SK-N-SH (cell line): ENCODE measurements at regions not wholly inside any gene's neighbourhood (a gene's known extent, or its start where the extent isn't known, plus 50 kb on each side); places are given as distances from the start of the nearest gene placed in this dataset.

Experiments
- CTCF ChIA-PET: fragments of 300-600, 350-600 bp; formaldehyde crosslinking; extraction: SDS; loops from one replicate; lab custom pipeline; 2021; lab: Yijun Ruan, JAX
- POLR2A ChIA-PET: fragments of 350-600 bp; sonication (Branson Sonifier 250); formaldehyde crosslinking; extraction: SDS; loops from one replicate; lab custom pipeline; 2020; ENCODE audit warnings: antibody characterized with exemption, inconsistent platforms; lab: Yijun Ruan, JAX
- DNase-seq: peaks from one replicate; pipeline ENCODE4 v3.0.0; 2012
- H2AFZ ChIP-seq: fragments of 200-600 bp; sonication (generic); 2 replicates; pipeline ENCODE4 v1.8.1; 2016; ENCODE audit warnings: antibody characterized with exemption, mild to moderate bottlenecking, low read depth
- H3F3A ChIP-seq: fragments of 200-600 bp; sonication (generic); replicated peaks from 2 replicates; pipeline ENCODE3; 2016; ENCODE audit warnings: antibody characterized with exemption, mild to moderate bottlenecking; ENCODE audit not compliant: insufficient read depth
- H3K27ac ChIP-seq, 2 experiments: fragments of 200-500 bp in 1 of 2; fragments of 200-600 bp in 1 of 2; sonication (Bioruptor generic) in 1 of 2; sonication (generic), shearing (Covaris generic) in 1 of 2; 2 replicates each; pipeline versions ENCODE4 v1.5.1 to v1.6.1; 2014 to 2016; ENCODE audit warnings: low read depth in 2 of 2, inconsistent platforms in 1 of 2, low read length in 1 of 2, mild to moderate bottlenecking in 1 of 2, mixed read lengths in 1 of 2
- H3K27me3 ChIP-seq: fragments of 200-600 bp; sonication (generic), shearing (Covaris generic); 2 replicates; pipeline ENCODE4 v1.6.1; 2016; ENCODE audit warnings: mixed run types; ENCODE audit not compliant: insufficient read depth
- H3K36me3 ChIP-seq, 2 experiments: fragments of 200-500 bp in 1 of 2; fragments of 200-600 bp in 1 of 2; sonication (Bioruptor generic) in 1 of 2; sonication (generic) in 1 of 2; replicated peaks in 1 of 2; 2 replicates each; pipeline versions ENCODE3 to v1.5.1; 2014 to 2016; ENCODE audit warnings: low read length in 1 of 2, mild to moderate bottlenecking in 1 of 2; ENCODE audit not compliant: insufficient read depth in 2 of 2, control insufficient read depth in 1 of 2
- H3K4me1 ChIP-seq, 2 experiments: fragments of 200-500 bp in 1 of 2; fragments of 200-600 bp in 1 of 2; sonication (Bioruptor generic) in 1 of 2; sonication (generic), shearing (Covaris generic) in 1 of 2; 2 replicates each; pipeline versions ENCODE4 v1.5.1 to v1.6.1; 2014 to 2016; ENCODE audit warnings: low read depth in 1 of 2, low read length in 1 of 2, mixed run types in 1 of 2; ENCODE audit not compliant: insufficient read depth in 2 of 2, control insufficient read depth in 1 of 2
- H3K4me2 ChIP-seq: fragments of 200-600 bp; sonication (generic), shearing (Covaris generic); 2 replicates; pipeline ENCODE4 v1.6.1; 2017; ENCODE audit warnings: mixed run types
- H3K4me3 ChIP-seq, 2 experiments: fragments of 200-500 bp in 1 of 2; fragments of 200-600 bp in 1 of 2; sonication (Bioruptor generic) in 1 of 2; sonication (generic), shearing (Covaris generic) in 1 of 2; 2 replicates each; pipeline versions ENCODE4 v1.5.1 to v1.8.1; 2014 to 2016; ENCODE audit warnings: low read depth in 2 of 2, inconsistent platforms in 1 of 2, low read length in 1 of 2, mild to moderate bottlenecking in 1 of 2, mixed read lengths in 1 of 2, moderate library complexity in 1 of 2
- H3K79me2 ChIP-seq: fragments of 200-600 bp; sonication (generic); 2 replicates; pipeline ENCODE4 v1.8.1; 2017; ENCODE audit warnings: mild to moderate bottlenecking; ENCODE audit not compliant: insufficient read depth
- H3K9ac ChIP-seq: fragments of 200-600 bp; sonication (generic); 2 replicates; pipeline ENCODE4 v1.6.1; 2017; ENCODE audit warnings: mixed run types
- H3K9me2 ChIP-seq: fragments of 200-600 bp; sonication (generic); 2 replicates; pipeline ENCODE4 v1.6.1; 2017; ENCODE audit warnings: mixed run types
- H3K9me3 ChIP-seq: fragments of 200-600 bp; sonication (generic); 2 replicates; pipeline ENCODE4 v1.6.1; 2017; ENCODE audit warnings: mixed run types, mild to moderate bottlenecking, moderate library complexity
- H4K20me1 ChIP-seq: fragments of 200-600 bp; sonication (generic); 2 replicates; pipeline ENCODE4 v1.6.1; 2017; ENCODE audit warnings: mild to moderate bottlenecking, mixed run types; ENCODE audit not compliant: insufficient read depth
- EP300 ChIP-seq, 2 experiments: IDR thresholded peaks; 2 replicates each; pipeline versions ENCODE4 v1.4.0 to v1.6.1; 2012; ENCODE audit warnings: borderline replicate concordance in 1 of 2, low read depth in 1 of 2, low read length in 1 of 2
- EZH2phosphoT487 ChIP-seq: fragments of 200-600 bp; sonication (generic); IDR thresholded peaks from 2 replicates; pipeline ENCODE4 v1.6.1; 2017; ENCODE audit warnings: low read depth, mixed run types, mild to moderate bottlenecking, antibody characterized with exemption, moderate library complexity, borderline replicate concordance
- FOXJ3 ChIP-seq: sonication (generic); formaldehyde crosslinking; IDR thresholded peaks from 2 replicates; pipeline ENCODE4 v1.5.1; 2020; ENCODE audit warnings: mild to moderate bottlenecking, missing genetic modification reagents
- GABPA ChIP-seq: IDR thresholded peaks from 2 replicates; pipeline ENCODE4 v1.4.0; 2012; ENCODE audit warnings: low read depth, mild to moderate bottlenecking
- JUND ChIP-seq: IDR thresholded peaks from 2 replicates; pipeline ENCODE4 v1.4.0; 2012
- RCOR1 ChIP-seq: fragments of 150-350 bp; IDR thresholded peaks from 2 replicates; pipeline ENCODE4 v1.6.1; 2017; ENCODE audit warnings: antibody characterized with exemption, low read length
- RFX5 ChIP-seq: IDR thresholded peaks from 2 replicates; pipeline ENCODE4 v1.6.1; 2012; ENCODE audit warnings: mild to moderate bottlenecking, improper control_type of control experiment, low read length
- RXRA ChIP-seq: IDR thresholded peaks from 2 replicates; pipeline ENCODE4 v1.4.0; 2012; ENCODE audit warnings: low read depth, mild to moderate bottlenecking, borderline replicate concordance
- SIN3A ChIP-seq: IDR thresholded peaks from 2 replicates; pipeline ENCODE4 v1.6.1; 2012; ENCODE audit warnings: low read depth, mild to moderate bottlenecking, low read length, moderate library complexity, borderline replicate concordance
- SMC3 ChIP-seq: IDR thresholded peaks from 2 replicates; pipeline ENCODE4 v1.6.1; 2012; ENCODE audit warnings: low read depth, low read length, improper control_type of control experiment
- TCF12 ChIP-seq: IDR thresholded peaks from 2 replicates; pipeline ENCODE4 v1.4.0; 2012
- WGBS: methylation state at CpG from one replicate; pipeline ENCODE4 v1.1.6; 2017; ENCODE audit warnings: low lambda C conversion rate; 5-methylcytosine and 5-hydroxymethylcytosine counted together
- TF ChIP-seq, protein P1 (sequence below): fragments of 150-350 bp; IDR thresholded peaks from 2 replicates; pipeline ENCODE4 v1.6.1; 2016; ENCODE audit warnings: mild to moderate bottlenecking, low read depth, low read length
- TF ChIP-seq, protein P2 (sequence below): fragments of 150-350 bp; IDR thresholded peaks from 2 replicates; pipeline ENCODE4 v1.6.1; 2017; ENCODE audit warnings: antibody characterized with exemption, low read length, low read depth, borderline replicate concordance
- TF ChIP-seq, protein P3 (sequence below): IDR thresholded peaks from 2 replicates; pipeline ENCODE4 v1.4.0; 2012; ENCODE audit warnings: low read depth, borderline replicate concordance

DNA sequence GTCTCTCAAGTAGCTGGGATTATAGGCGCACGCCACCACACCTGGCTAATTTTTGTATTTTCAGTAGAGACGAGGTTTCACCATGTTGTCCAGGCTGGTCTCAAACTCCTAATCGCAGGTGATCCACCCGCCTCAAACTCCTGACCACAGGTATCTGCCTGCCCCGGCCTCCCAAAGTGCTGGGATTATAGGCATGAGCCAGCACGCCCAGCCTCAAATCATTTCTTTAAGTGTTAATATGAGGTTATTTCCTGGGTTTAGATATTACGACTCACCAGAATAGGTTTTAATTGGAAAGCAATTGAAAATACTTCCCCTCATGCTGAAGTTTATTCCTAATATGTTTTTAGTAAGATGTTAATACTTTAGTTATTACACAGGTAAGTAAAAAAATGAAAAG, 144.5 kb downstream of the NUFIP1 start:
- no peaks in the 10 kb centered on the region for H4K20me1 ChIP-seq
- TF ChIP-seq SMC3 (no peak), FOXJ3 (CRISPR knock-in tag) (no peak), GABPA (no peak), RFX5 (no peak), SIN3A (no peak)
- TF ChIP-seq, protein P1, sequence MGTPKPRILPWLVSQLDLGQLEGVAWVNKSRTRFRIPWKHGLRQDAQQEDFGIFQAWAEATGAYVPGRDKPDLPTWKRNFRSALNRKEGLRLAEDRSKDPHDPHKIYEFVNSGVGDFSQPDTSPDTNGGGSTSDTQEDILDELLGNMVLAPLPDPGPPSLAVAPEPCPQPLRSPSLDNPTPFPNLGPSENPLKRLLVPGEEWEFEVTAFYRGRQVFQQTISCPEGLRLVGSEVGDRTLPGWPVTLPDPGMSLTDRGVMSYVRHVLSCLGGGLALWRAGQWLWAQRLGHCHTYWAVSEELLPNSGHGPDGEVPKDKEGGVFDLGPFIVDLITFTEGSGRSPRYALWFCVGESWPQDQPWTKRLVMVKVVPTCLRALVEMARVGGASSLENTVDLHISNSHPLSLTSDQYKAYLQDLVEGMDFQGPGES, result no peak
- TF ChIP-seq, protein P2, sequence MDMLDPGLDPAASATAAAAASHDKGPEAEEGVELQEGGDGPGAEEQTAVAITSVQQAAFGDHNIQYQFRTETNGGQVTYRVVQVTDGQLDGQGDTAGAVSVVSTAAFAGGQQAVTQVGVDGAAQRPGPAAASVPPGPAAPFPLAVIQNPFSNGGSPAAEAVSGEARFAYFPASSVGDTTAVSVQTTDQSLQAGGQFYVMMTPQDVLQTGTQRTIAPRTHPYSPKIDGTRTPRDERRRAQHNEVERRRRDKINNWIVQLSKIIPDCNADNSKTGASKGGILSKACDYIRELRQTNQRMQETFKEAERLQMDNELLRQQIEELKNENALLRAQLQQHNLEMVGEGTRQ, result no peak
- TF ChIP-seq, protein P3, sequence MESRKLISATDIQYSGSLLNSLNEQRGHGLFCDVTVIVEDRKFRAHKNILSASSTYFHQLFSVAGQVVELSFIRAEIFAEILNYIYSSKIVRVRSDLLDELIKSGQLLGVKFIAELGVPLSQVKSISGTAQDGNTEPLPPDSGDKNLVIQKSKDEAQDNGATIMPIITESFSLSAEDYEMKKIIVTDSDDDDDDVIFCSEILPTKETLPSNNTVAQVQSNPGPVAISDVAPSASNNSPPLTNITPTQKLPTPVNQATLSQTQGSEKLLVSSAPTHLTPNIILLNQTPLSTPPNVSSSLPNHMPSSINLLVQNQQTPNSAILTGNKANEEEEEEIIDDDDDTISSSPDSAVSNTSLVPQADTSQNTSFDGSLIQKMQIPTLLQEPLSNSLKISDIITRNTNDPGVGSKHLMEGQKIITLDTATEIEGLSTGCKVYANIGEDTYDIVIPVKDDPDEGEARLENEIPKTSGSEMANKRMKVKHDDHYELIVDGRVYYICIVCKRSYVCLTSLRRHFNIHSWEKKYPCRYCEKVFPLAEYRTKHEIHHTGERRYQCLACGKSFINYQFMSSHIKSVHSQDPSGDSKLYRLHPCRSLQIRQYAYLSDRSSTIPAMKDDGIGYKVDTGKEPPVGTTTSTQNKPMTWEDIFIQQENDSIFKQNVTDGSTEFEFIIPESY, result no peak
- no peak overlapping the region for H3K4me3 ChIP-seq
- peaks cover 23% of the 10 kb centered on the region for H3F3A ChIP-seq
- CTCF ChIA-PET, result no interaction called here
- WGBS, result 97% methylated on average over 8 of the region's 8 CpGs
- no peaks in the 10 kb centered on the region for H3K9me3 ChIP-seq
- H3K9ac ChIP-seq, result no peak overlapping the region
- H3K27me3 ChIP-seq, result no peaks in the 10 kb centered on the region
- DNase-seq, result no peak
- no peaks in the 10 kb centered on the region for H3K9me2 ChIP-seq
- no peaks in the 10 kb centered on the region for H3K79me2 ChIP-seq
- no peak overlapping the region for H2AFZ ChIP-seq
- no peaks in the 10 kb centered on the region for H3K36me3 ChIP-seq
- H3K4me1 ChIP-seq, result peaks cover 0 to 22% of the 10 kb centered on the region in 2 experiments; a peak in 2 of 4 replicates
- H3K4me2 ChIP-seq, result no peak overlapping the region
- no peak overlapping the region for H3K27ac ChIP-seq
- POLR2A ChIA-PET, result interaction anchor here (0.7 kb wide), 1 partner anchor 9 kb away, joined by 3 read pairs; no protein-coding TSS in a partner anchor

DNA sequence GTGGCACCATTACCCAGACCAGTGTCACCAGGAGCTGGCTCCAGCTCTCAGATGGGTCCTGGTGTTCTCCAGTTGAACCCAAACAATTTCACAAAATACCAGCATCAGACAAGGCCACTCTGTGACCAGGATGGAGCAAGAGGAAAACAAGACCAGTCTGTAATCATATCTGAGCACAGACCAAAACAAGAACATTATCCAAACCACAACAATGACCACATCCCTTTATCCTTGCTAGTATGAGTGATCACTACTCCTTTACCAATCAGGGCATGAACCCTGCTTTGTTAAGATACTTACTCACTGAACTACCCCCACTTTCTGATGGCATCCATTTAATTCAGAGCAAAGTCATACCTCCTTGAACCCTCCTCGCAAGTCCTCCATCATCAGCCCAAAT, 145.9 kb downstream of the NUFIP1 start:
- TF ChIP-seq RXRA (no peak), RCOR1 (no peak), JUND (no peak), EP300 (IDR thresholded peaks at IDR 0.05; ENCODE audit: borderline replicate concordance in 1 of 2, low read depth in 1 of 2, low read length in 1 of 2) (no peak), SIN3A (no peak), TCF12 (no peak), EZH2phosphoT487 (no peak), RFX5 (no peak)
- TF ChIP-seq, protein P2, result no peak
- WGBS, result 100% methylated on average over 1 of the region's 1 CpG
- Histone ChIP-seq H3K4me1 (peaks cover 0 to 22% of the 10 kb centered on the region in 2 experiments; a peak in 2 of 4 replicates), H3F3A (peaks cover 23% of the 10 kb centered on the region), H3K4me2 (peak overlapping the region; percentile 9; the same call in 1 of the 2 replicates), H3K79me2 (no peaks in the 10 kb centered on the region), H3K27me3 (no peaks in the 10 kb centered on the region), H3K9ac (no peak overlapping the region), H3K27ac (peak overlapping the region in 1 of 2 experiments; percentile 78; a peak in 2 of 4 replicates), H3K9me3 (no peaks in the 10 kb centered on the region), H4K20me1 (no peaks in the 10 kb centered on the region), H3K4me3 (no peak overlapping the region), H2AFZ (no peak overlapping the region), H3K9me2 (no peaks in the 10 kb centered on the region), H3K36me3 (no peaks in the 10 kb centered on the region)
- ChIA-PET POLR2A (no interaction called here), CTCF (interaction anchor here (1.7 kb wide), 1 partner anchor 360 kb away, joined by 3 read pairs; no protein-coding TSS in a partner anchor)
- no peak for DNase-seq
